K562 (cell line): ENCODE measurements at regions not wholly inside any gene's neighbourhood (a gene's known extent, or its start where the extent isn't known, plus 50 kb on each side); places are given as distances from the start of the nearest gene placed in this dataset.

Experiments used
- ATAC-seq: fragments of 200-7000 bp; cut with Tn5 transposase; 3 replicates; pipeline ENCODE4 v1.9.1; 2020; ENCODE audit warnings: moderate library complexity
- BruUV-seq: library from RNA; stranded (reverse); fragments of 400-500 nt; replicated peaks from 2 replicates; lab custom pipeline; 2021; lab: Mats Ljungman, UMichigan
- CTCF ChIA-PET: fragments of 300-600 bp; formaldehyde crosslinking; extraction: SDS; loops from one replicate; lab custom pipeline; 2021; ENCODE audit warnings: low intra/inter-chr PET ratio; lab: Yijun Ruan, JAX
- POLR2A ChIA-PET: fragments of 300-600, 350-650 bp; sonication (Branson Sonifier 250); formaldehyde crosslinking; extraction: SDS; loops from one replicate; lab custom pipeline; 2021; ENCODE audit warnings: antibody characterized with exemption, inconsistent platforms; lab: Yijun Ruan, JAX
- DNase-seq, 4 experiments: peaks; one replicate each; pipeline versions ENCODE4 v3.0.0 to v3.0.0-alpha.2; 2011 to 2018; ENCODE audit warnings: low spot score in 3 of 4, mixed read lengths in 3 of 4; ENCODE audit errors: extremely low read depth in 1 of 4
- FAIRE-seq: peaks from 2 replicates; lab custom pipeline; 2011; peaks lifted over from hg19 to GRCh38; lab: Jason Lieb, UNC
- H2AFZ ChIP-seq: 2 replicates; pipeline ENCODE4 v1.6.0; 2011; ENCODE audit warnings: low read depth, low read length, control low read depth, inconsistent platforms
- H3K27ac ChIP-seq: fragments of 200-600 bp; 3 replicates; pipeline ENCODE4 v1.8.0; 2011; ENCODE audit warnings: low read depth, mild to moderate bottlenecking, control low read depth, inconsistent platforms, low read length, moderate library complexity, mixed read lengths; ENCODE audit errors: extremely low read depth
- H3K27me3 ChIP-seq, 2 experiments: fragments of 300-600 bp in 1 of 2; 2 replicates in 1 of 2; 3 replicates in 1 of 2; pipeline versions ENCODE4 v1.6.0 to v1.8.0; 2011; ENCODE audit warnings: inconsistent platforms in 2 of 2, low read length in 2 of 2, mild to moderate bottlenecking in 1 of 2, mixed read lengths in 1 of 2, moderate library complexity in 1 of 2; ENCODE audit not compliant: control insufficient read depth in 2 of 2, insufficient read depth in 2 of 2
- H3K36me3 ChIP-seq: fragments of 300-600 bp; 3 replicates; pipeline ENCODE4 v1.8.0; 2011; ENCODE audit warnings: mild to moderate bottlenecking, low read length, inconsistent platforms; ENCODE audit not compliant: control insufficient read depth, insufficient read depth
- H3K4me1 ChIP-seq, 2 experiments: fragments of 200-600 bp in 1 of 2; replicated peaks in 1 of 2; 2 replicates in 1 of 2; 3 replicates in 1 of 2; pipeline versions ENCODE4 v1.5.1 to v1.8.0; 2011; ENCODE audit warnings: inconsistent platforms in 2 of 2, low read length in 2 of 2, mild to moderate bottlenecking in 1 of 2, mixed read lengths in 1 of 2, moderate library complexity in 1 of 2; ENCODE audit not compliant: control insufficient read depth in 2 of 2, insufficient read depth in 2 of 2
- H3K4me2 ChIP-seq: 2 replicates; pipeline ENCODE4 v1.6.1; 2011; ENCODE audit warnings: low read length, control low read depth, inconsistent platforms, mixed read lengths; ENCODE audit not compliant: insufficient read depth
- H3K4me3 ChIP-seq: fragments of 200-600 bp; sonication (generic), shearing (Covaris generic); 2 replicates; pipeline ENCODE4 v1.5.1; 2016; ENCODE audit warnings: control low read depth, inconsistent platforms
- H3K79me2 ChIP-seq: fragments of 200-600 bp; 3 replicates; pipeline ENCODE4 v1.8.0; 2011; ENCODE audit warnings: low read length, inconsistent platforms; ENCODE audit not compliant: control insufficient read depth, insufficient read depth
- H3K9ac ChIP-seq, 2 experiments: 2 replicates each; pipeline versions ENCODE4 v1.6.0 to v1.6.1; 2011; ENCODE audit warnings: low read depth in 2 of 2, low read length in 2 of 2, control low read depth in 1 of 2, inconsistent platforms in 1 of 2, mild to moderate bottlenecking in 1 of 2, mixed read lengths in 1 of 2; ENCODE audit not compliant: insufficient read depth in 1 of 2
- H3K9me1 ChIP-seq: one replicate; pipeline ENCODE4 v1.6.0; 2011; ENCODE audit warnings: inconsistent platforms, mild to moderate bottlenecking, low read length, moderate library complexity; ENCODE audit not compliant: control insufficient read depth, insufficient read depth
- H3K9me3 ChIP-seq: replicated peaks from 2 replicates; pipeline ENCODE4 v1.5.1; 2011; ENCODE audit warnings: low read depth, low read length, inconsistent platforms; ENCODE audit not compliant: control insufficient read depth, insufficient read depth
- H4K20me1 ChIP-seq: replicated peaks from 2 replicates; pipeline ENCODE4 v1.6.1; 2011; ENCODE audit warnings: low read length, inconsistent platforms, mixed read lengths; ENCODE audit not compliant: control insufficient read depth, insufficient read depth
- BMI1 ChIP-seq: fragments of 150-350 bp; IDR thresholded peaks from 2 replicates; pipeline ENCODE4 v1.6.1; 2014; ENCODE audit warnings: low read length
- ETV1 ChIP-seq: fragments of 450-650 bp; conservative IDR thresholded peaks from 2 replicates; pipeline ENCODE4 v1.6.1; 2016; ENCODE audit warnings: missing genetic modification characterization, control low read depth, low read depth, missing compliant biosample characterization
- FOXJ3 ChIP-seq: sonication (generic); formaldehyde crosslinking; IDR thresholded peaks from 2 replicates; pipeline ENCODE4 v1.4.0; 2020; ENCODE audit warnings: mild to moderate bottlenecking, missing genetic modification reagents
- KDM4B ChIP-seq, 2 experiments: fragments of 450-650 bp in 1 of 2; sonication (generic) in 1 of 2; IDR thresholded peaks; 2 replicates each; pipeline ENCODE4 v1.6.1; 2016 to 2017; ENCODE audit warnings: borderline replicate concordance in 2 of 2, antibody characterized with exemption in 1 of 2, low read depth in 1 of 2, mild to moderate bottlenecking in 1 of 2
- KLF6 ChIP-seq: fragments of 250-450 bp; sonication (Bioruptor Pico); IDR thresholded peaks from 2 replicates; pipeline ENCODE4 v1.4.0; 2020; ENCODE audit warnings: mild to moderate bottlenecking, moderate library complexity, borderline replicate concordance
- MEF2D ChIP-seq: conservative IDR thresholded peaks from 2 replicates; pipeline ENCODE4 v1.6.1; 2016; ENCODE audit warnings: low read depth, missing genetic modification characterization, missing compliant biosample characterization
- RNF2 ChIP-seq: sonication (generic); IDR thresholded peaks from 2 replicates; pipeline ENCODE4 v1.6.1; 2016
- SIN3A ChIP-seq, 2 experiments: fragments of 150-350 bp in 1 of 2; IDR thresholded peaks; 2 replicates each; pipeline ENCODE4 v1.6.1; 2011 to 2016; ENCODE audit warnings: borderline replicate concordance in 2 of 2, low read depth in 2 of 2, low read length in 2 of 2, mild to moderate bottlenecking in 2 of 2, moderate library complexity in 2 of 2; ENCODE audit not compliant: control insufficient read depth in 1 of 2
- ZBTB34 ChIP-seq: fragments of 250-450 bp; sonication (Bioruptor Pico); IDR thresholded peaks from 2 replicates; pipeline ENCODE4 v1.8.0; 2021; ENCODE audit warnings: mild to moderate bottlenecking, moderate library complexity
- ZC3H4 ChIP-seq: sonication (generic); formaldehyde crosslinking; IDR thresholded peaks from 2 replicates; pipeline ENCODE4 v1.9.0; 2021; ENCODE audit warnings: missing genetic modification reagents, borderline replicate concordance
- ZNF133 ChIP-seq: fragments of 250-450 bp; sonication (Bioruptor Pico); IDR thresholded peaks from 2 replicates; pipeline ENCODE4 v1.4.0; 2020; ENCODE audit warnings: mild to moderate bottlenecking
- ZNF785 ChIP-seq: fragments of 250-450 bp; sonication (Bioruptor Pico); IDR thresholded peaks from 2 replicates; pipeline ENCODE4 v1.4.0; 2020; ENCODE audit warnings: mild to moderate bottlenecking
- ZNF79 ChIP-seq: fragments of 250-450 bp; sonication (Bioruptor Pico); IDR thresholded peaks from 2 replicates; pipeline ENCODE4 v1.4.0; 2020; ENCODE audit warnings: low read depth, mild to moderate bottlenecking, moderate library complexity
- WGBS: fragments of 100-300 bp; shearing (Covaris generic); methylation state at CpG from one replicate; pipeline ENCODE4 v1.1.6; 2016; ENCODE audit warnings: low coverage, mixed read lengths; ENCODE audit not compliant: insufficient coverage; ENCODE audit errors: missing lambda C conversion rate; 5-methylcytosine and 5-hydroxymethylcytosine counted together
- in situ Hi-C: fragments of 300-500 bp; cut with MboI; formaldehyde crosslinking; loops from 4 replicates; pipeline ENCODE4 v1.15.0; 2018; ENCODE audit warnings: inconsistent platforms, mixed read lengths
- intact Hi-C: fragments of 100-400 bp; cut with micrococcal nuclease; formaldehyde crosslinking; loops from 2 replicates; pipeline ENCODE4 v1.14.2; 2022
- TF ChIP-seq, protein P1 (sequence below): fragments of 250-450 bp; sonication (Bioruptor Pico); IDR thresholded peaks from 2 replicates; pipeline ENCODE4 v1.9.0; 2021; ENCODE audit warnings: mild to moderate bottlenecking, inconsistent platforms

DNA sequence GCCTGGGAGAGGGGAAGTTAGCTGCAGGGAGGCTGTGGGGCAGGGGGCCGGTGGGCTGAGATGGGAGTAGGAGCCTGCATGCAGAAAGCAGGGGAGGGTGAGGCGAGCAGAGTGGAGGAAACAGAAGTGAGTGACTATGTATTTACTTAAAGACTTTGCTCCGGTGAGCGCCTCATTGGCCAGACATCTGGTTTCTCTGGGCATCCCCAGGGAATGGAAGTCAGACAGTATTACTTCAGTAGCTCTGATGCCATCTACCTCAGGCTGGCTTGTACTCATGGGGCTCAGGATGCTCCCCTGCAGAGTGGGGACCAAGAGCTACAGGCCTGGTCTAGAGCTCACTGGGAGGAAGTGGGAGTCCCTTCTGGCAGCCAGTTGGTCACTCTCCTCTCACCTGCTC is 78.2 kb upstream of the ARAP3 start:
- Histone ChIP-seq H3K27ac (no peak overlapping the region), H3K27me3 (peaks cover 20 to 71% of the 10 kb centered on the region in 2 experiments; a peak in 4 of 5 replicates)

More for the DNA sequence above, 78.2 kb upstream of the ARAP3 start:
- ChIA-PET POLR2A (interaction anchor here (0.7 kb wide), 1 partner anchor 14 kb away, joined by 3 read pairs; no protein-coding TSS in a partner anchor), CTCF (no interaction called here)
- H3K79me2 ChIP-seq, result no peaks in the 10 kb centered on the region
- intact Hi-C loops, result loop anchor here (10.0 kb wide), 1 partner anchor 205 kb away; the partner anchor contains the start of gene RNF14
- FAIRE-seq (no peak), ATAC-seq (no peak), DNase-seq (no peak)
- no peak overlapping the region for H2AFZ ChIP-seq
- no peaks in the 10 kb centered on the region for H3K9me3 ChIP-seq
- 0% methylated on average over 3 of the region's 4 CpGs for WGBS
- in situ Hi-C loops, result no loop called here
- BruUV-seq, result no TSS peak
- TF ChIP-seq KDM4B (IDR thresholded peaks at IDR 0.05; ENCODE audit: borderline replicate concordance in 2 of 2, low read depth in 1 of 2), result no peak
- no peak for TF ChIP-seq ZNF785 (CRISPR knock-in tag)
- no peak for TF ChIP-seq SIN3A (IDR thresholded peaks at IDR 0.05; ENCODE audit: borderline replicate concordance in 2 of 2, control insufficient read depth in 1 of 2, low read depth in 2 of 2, low read length in 2 of 2)
- TF ChIP-seq ZNF79 (CRISPR knock-in tag), result no peak
- TF ChIP-seq KLF6 (CRISPR knock-in tag), result no peak
- no peak for TF ChIP-seq MEF2D (tag)
- TF ChIP-seq RNF2, result no peak
- TF ChIP-seq FOXJ3 (CRISPR knock-in tag), result no peak
- TF ChIP-seq BMI1, result no peak
- TF ChIP-seq, protein P1, sequence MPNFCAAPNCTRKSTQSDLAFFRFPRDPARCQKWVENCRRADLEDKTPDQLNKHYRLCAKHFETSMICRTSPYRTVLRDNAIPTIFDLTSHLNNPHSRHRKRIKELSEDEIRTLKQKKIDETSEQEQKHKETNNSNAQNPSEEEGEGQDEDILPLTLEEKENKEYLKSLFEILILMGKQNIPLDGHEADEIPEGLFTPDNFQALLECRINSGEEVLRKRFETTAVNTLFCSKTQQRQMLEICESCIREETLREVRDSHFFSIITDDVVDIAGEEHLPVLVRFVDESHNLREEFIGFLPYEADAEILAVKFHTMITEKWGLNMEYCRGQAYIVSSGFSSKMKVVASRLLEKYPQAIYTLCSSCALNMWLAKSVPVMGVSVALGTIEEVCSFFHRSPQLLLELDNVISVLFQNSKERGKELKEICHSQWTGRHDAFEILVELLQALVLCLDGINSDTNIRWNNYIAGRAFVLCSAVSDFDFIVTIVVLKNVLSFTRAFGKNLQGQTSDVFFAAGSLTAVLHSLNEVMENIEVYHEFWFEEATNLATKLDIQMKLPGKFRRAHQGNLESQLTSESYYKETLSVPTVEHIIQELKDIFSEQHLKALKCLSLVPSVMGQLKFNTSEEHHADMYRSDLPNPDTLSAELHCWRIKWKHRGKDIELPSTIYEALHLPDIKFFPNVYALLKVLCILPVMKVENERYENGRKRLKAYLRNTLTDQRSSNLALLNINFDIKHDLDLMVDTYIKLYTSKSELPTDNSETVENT (CRISPR knock-in tag), result no peak
- TF ChIP-seq ZNF133 (CRISPR knock-in tag), result no peak
- TF ChIP-seq ETV1 (tag), result no peak
- TF ChIP-seq ZBTB34, result no peak
- no peak for TF ChIP-seq ZC3H4 (CRISPR knock-in tag)
- no peak overlapping the region for H3K4me3 ChIP-seq
- peaks cover 6% of the 10 kb centered on the region; the same call in 1 of the 2 replicates for H4K20me1 ChIP-seq
- no peaks in the 10 kb centered on the region for H3K4me1 ChIP-seq
- no peak overlapping the region for H3K4me2 ChIP-seq
- no peaks in the 10 kb centered on the region for H3K9me1 ChIP-seq
- no peaks in the 10 kb centered on the region for H3K36me3 ChIP-seq
- H3K9ac ChIP-seq, result no peak overlapping the region
